Fibroblast of lung (primary cell): ENCODE measurements at regions not wholly inside any gene's neighbourhood (a gene's known extent, or its start where the extent isn't known, plus 50 kb on each side); places are given as distances from the start of the nearest gene placed in this dataset.

ENCODE experiments used
- DNase-seq, 2 donors: peaks; one replicate each; pipeline versions ENCODE4 v3.0.0 to v3.0.0-alpha.2; 2010; ENCODE audit warnings: low read depth in 2 of 2
- H2AFZ ChIP-seq: 2 replicates; pipeline ENCODE4 v1.5.1; 2012; ENCODE audit warnings: low read length, control low read depth, inconsistent platforms
- H3K27ac ChIP-seq: 2 replicates; pipeline ENCODE4 v1.5.1; 2011; ENCODE audit warnings: low read length, control low read depth; ENCODE audit not compliant: insufficient read depth
- H3K27me3 ChIP-seq: 2 replicates; pipeline ENCODE4 v1.5.1; 2011; ENCODE audit warnings: mild to moderate bottlenecking, low read length; ENCODE audit not compliant: control insufficient read depth, insufficient read depth
- H3K36me3 ChIP-seq: 2 replicates; pipeline ENCODE4 v1.5.1; 2011; ENCODE audit warnings: low read length; ENCODE audit not compliant: control insufficient read depth, insufficient read depth
- H3K4me1 ChIP-seq: 2 replicates; pipeline ENCODE4 v1.5.1; 2011; ENCODE audit warnings: low read length; ENCODE audit not compliant: control insufficient read depth, insufficient read depth; ENCODE audit errors: extremely low read depth
- H3K4me2 ChIP-seq: 2 replicates; pipeline ENCODE4 v1.5.1; 2011; ENCODE audit warnings: low read length, control low read depth; ENCODE audit not compliant: insufficient read depth; ENCODE audit errors: extremely low read depth
- H3K4me3 ChIP-seq, 4 experiments: fragments of 200-600 bp in 1 of 4; sonication (generic) in 1 of 4; replicated peaks in 1 of 4; 2 replicates each; pipeline ENCODE4 v1.5.1; 2011 to 2016; ENCODE audit warnings: low read length in 4 of 4, low read depth in 3 of 4, mild to moderate bottlenecking in 3 of 4, control low read depth in 2 of 4, inconsistent platforms in 1 of 4, mixed read lengths in 1 of 4; ENCODE audit not compliant: insufficient read depth in 1 of 4; ENCODE audit errors: control extremely low read depth in 1 of 4
- H3K79me2 ChIP-seq: 2 replicates; pipeline ENCODE4 v1.5.1; 2012; ENCODE audit warnings: mild to moderate bottlenecking, low read length, inconsistent platforms; ENCODE audit not compliant: control insufficient read depth, insufficient read depth
- H3K9ac ChIP-seq: 2 replicates; pipeline ENCODE4 v1.5.1; 2011; ENCODE audit warnings: mild to moderate bottlenecking, low read length, control low read depth; ENCODE audit not compliant: insufficient read depth
- H3K9me3 ChIP-seq: 2 replicates; pipeline ENCODE4 v1.5.1; 2012; ENCODE audit warnings: low read depth, low read length; ENCODE audit not compliant: control insufficient read depth, insufficient read depth
- H4K20me1 ChIP-seq: 2 replicates; pipeline ENCODE4 v1.5.1; 2011; ENCODE audit warnings: low read length; ENCODE audit not compliant: control insufficient read depth, insufficient read depth; ENCODE audit errors: extremely low read depth
- EZH2 ChIP-seq: IDR thresholded peaks from 2 replicates; pipeline ENCODE4 v1.5.1; 2012; ENCODE audit warnings: low read length, control low read depth, mild to moderate bottlenecking; ENCODE audit errors: missing control alignments
- TF ChIP-seq, protein P1 (sequence below), 2 donors: IDR thresholded peaks in 1 of 2; conservative IDR thresholded peaks in 1 of 2; 1 replicate in 1 of 2; 2 replicates in 1 of 2; pipeline ENCODE4 v1.5.1; 2011 to 2012; ENCODE audit warnings: low read length in 2 of 2, control low read depth in 1 of 2, inconsistent platforms in 1 of 2, low read depth in 1 of 2, mild to moderate bottlenecking in 1 of 2

DNA sequence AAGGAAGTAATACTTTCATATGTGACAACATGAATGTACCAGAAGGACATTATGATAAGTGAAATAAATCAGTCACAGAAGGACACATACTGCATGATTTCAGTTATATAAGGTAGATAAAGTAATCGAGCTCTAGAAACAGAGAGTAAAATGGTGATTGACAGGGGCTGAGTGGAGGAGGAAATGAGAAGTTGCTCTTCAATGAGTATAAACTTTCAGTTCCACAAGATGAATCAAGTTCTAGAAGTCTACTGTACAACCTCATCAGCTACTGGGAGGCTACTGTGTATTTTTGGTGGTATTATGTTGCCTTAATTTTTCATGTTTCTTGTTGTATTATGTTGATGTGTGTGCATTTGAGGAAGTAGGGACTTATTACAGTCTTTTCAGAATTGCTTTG, 270.9 kb upstream of the GRIA3 start:
- Histone ChIP-seq H3K27ac (no peak overlapping the region), H3K4me1 (no peaks in the 10 kb centered on the region), H2AFZ (no peak overlapping the region), H3K36me3 (no peaks in the 10 kb centered on the region), H3K79me2 (no peaks in the 10 kb centered on the region), H3K9ac (no peak overlapping the region), H3K9me3 (no peaks in the 10 kb centered on the region), H3K27me3 (no peaks in the 10 kb centered on the region), H3K4me2 (no peak overlapping the region), H3K4me3 (no peak overlapping the region), H4K20me1 (no peaks in the 10 kb centered on the region)
- TF ChIP-seq, protein P1, sequence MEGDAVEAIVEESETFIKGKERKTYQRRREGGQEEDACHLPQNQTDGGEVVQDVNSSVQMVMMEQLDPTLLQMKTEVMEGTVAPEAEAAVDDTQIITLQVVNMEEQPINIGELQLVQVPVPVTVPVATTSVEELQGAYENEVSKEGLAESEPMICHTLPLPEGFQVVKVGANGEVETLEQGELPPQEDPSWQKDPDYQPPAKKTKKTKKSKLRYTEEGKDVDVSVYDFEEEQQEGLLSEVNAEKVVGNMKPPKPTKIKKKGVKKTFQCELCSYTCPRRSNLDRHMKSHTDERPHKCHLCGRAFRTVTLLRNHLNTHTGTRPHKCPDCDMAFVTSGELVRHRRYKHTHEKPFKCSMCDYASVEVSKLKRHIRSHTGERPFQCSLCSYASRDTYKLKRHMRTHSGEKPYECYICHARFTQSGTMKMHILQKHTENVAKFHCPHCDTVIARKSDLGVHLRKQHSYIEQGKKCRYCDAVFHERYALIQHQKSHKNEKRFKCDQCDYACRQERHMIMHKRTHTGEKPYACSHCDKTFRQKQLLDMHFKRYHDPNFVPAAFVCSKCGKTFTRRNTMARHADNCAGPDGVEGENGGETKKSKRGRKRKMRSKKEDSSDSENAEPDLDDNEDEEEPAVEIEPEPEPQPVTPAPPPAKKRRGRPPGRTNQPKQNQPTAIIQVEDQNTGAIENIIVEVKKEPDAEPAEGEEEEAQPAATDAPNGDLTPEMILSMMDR (conservative IDR thresholded peaks at IDR 0.05 in 1 of 2, IDR thresholded peaks at IDR 0.05 in 1 of 2; ENCODE audit: low read depth in 1 of 2, low read length in 2 of 2) = no peak
- TF ChIP-seq EZH2 = no peak
- no peak for DNase-seq

DNA sequence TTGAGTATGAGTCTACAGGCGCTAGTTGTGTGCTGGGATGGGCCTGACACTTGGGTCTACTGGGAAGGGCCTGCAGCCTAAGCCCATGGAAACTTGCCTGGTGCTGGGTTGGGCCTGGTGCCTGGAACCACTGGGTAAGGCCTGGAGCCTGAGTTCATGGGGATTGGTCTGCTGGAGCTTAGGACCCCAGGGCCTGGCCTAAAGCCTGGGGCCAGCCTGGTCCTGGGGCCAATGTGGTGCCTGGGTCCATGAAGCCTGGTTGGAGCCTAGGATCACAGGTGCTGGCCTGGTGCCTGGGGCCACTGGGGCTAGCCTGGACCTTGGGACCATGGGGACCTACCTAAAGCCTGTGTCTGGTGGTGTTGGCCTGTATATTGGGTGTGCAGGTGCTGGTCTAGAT, 270.3 kb upstream of the GRIA3 start:
- Histone ChIP-seq H3K4me1 (no peaks in the 10 kb centered on the region), H3K4me3 (no peak overlapping the region), H3K9me3 (no peaks in the 10 kb centered on the region), H3K79me2 (no peaks in the 10 kb centered on the region), H3K27me3 (no peaks in the 10 kb centered on the region), H3K9ac (no peak overlapping the region), H3K4me2 (no peak overlapping the region), H3K36me3 (no peaks in the 10 kb centered on the region), H4K20me1 (no peaks in the 10 kb centered on the region), H2AFZ (no peak overlapping the region), H3K27ac (no peak overlapping the region)
- no peak for DNase-seq
- TF ChIP-seq, protein P1 (conservative IDR thresholded peaks at IDR 0.05 in 1 of 2, IDR thresholded peaks at IDR 0.05 in 1 of 2; ENCODE audit: low read depth in 1 of 2, low read length in 2 of 2) = no peak
- no peak for TF ChIP-seq EZH2

DNA sequence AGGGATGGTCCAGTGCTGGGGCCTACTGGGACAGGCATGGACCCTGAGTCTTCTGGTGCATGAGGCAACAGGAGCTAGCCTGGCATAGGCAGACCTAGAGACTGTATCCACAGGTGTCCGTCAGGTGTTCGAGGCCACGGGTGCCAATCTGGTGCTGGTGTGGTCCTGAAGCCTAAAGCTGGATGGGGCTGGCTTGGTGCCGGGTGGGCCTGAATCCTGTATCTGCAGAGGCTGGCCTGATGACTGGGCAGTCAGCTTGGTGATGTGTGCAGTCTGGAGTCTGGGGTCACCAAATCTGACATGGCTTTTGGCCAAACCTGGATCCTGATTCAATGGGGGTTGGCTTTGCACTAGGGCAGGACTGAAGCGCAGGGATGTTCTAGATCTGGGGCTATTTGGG, 269.8 kb upstream of the GRIA3 start:
- H3K4me1 ChIP-seq = no peaks in the 10 kb centered on the region
- no peak overlapping the region for H2AFZ ChIP-seq
- no peak for DNase-seq
- H3K9ac ChIP-seq = no peak overlapping the region
- no peak overlapping the region for H3K4me3 ChIP-seq
- H3K36me3 ChIP-seq = no peaks in the 10 kb centered on the region
- no peak overlapping the region for H3K4me2 ChIP-seq
- H3K9me3 ChIP-seq = no peaks in the 10 kb centered on the region
- H3K27me3 ChIP-seq = no peaks in the 10 kb centered on the region
- TF ChIP-seq, protein P1 (conservative IDR thresholded peaks at IDR 0.05 in 1 of 2, IDR thresholded peaks at IDR 0.05 in 1 of 2; ENCODE audit: low read depth in 1 of 2, low read length in 2 of 2) = no peak
- TF ChIP-seq EZH2 = no peak
- no peaks in the 10 kb centered on the region for H3K79me2 ChIP-seq
- no peak overlapping the region for H3K27ac ChIP-seq
- no peaks in the 10 kb centered on the region for H4K20me1 ChIP-seq
